Aorta (tissue), 5 donors: ENCODE measurements at regions not wholly inside any gene's neighbourhood (a gene's known extent, or its start where the extent isn't known, plus 50 kb on each side); places are given as distances from the start of the nearest gene placed in this dataset.

Source experiments
- ATAC-seq: fragments of 200-7000 bp; cut with Tn5 transposase; one replicate; pipeline ENCODE4 v1.9.1; 2022; ENCODE audit warnings: moderate library complexity; ENCODE audit not compliant: low FRiP score
- DNase-seq, 2 donors: peaks; one replicate each; pipeline ENCODE4 v3.0.0-alpha.2; 2020
- H3K27ac ChIP-seq, 2 donors: one replicate each; pipeline ENCODE4 v1.5.1; 2013; ENCODE audit warnings: low read length in 2 of 2, mild to moderate bottlenecking in 2 of 2, moderate library complexity in 2 of 2, control low read depth in 1 of 2, inconsistent platforms in 1 of 2, low read depth in 1 of 2
- H3K27me3 ChIP-seq, 2 donors: one replicate each; pipeline ENCODE4 v1.6.1; 2013; ENCODE audit warnings: control low read depth in 1 of 2, low read length in 1 of 2, mild to moderate bottlenecking in 1 of 2, moderate library complexity in 1 of 2; ENCODE audit not compliant: insufficient read depth in 2 of 2, control insufficient read depth in 1 of 2
- H3K36me3 ChIP-seq, 2 donors: one replicate each; pipeline ENCODE4 v1.6.1; 2013; ENCODE audit warnings: control low read depth in 1 of 2, low read length in 1 of 2, mild to moderate bottlenecking in 1 of 2; ENCODE audit not compliant: insufficient read depth in 2 of 2, control insufficient read depth in 1 of 2
- H3K4me1 ChIP-seq, 2 donors: one replicate each; pipeline ENCODE4 v1.6.1; 2013; ENCODE audit warnings: low read length in 2 of 2, control low read depth in 1 of 2, mild to moderate bottlenecking in 1 of 2, moderate library complexity in 1 of 2; ENCODE audit not compliant: insufficient read depth in 2 of 2, control insufficient read depth in 1 of 2
- H3K4me3 ChIP-seq, 2 donors: one replicate each; pipeline ENCODE4 v1.5.1; 2013; ENCODE audit warnings: low read length in 2 of 2, control low read depth in 1 of 2, mild to moderate bottlenecking in 1 of 2
- H3K9me3 ChIP-seq: one replicate; pipeline ENCODE4 v1.6.1; 2013; ENCODE audit warnings: mild to moderate bottlenecking, low read length; ENCODE audit not compliant: control insufficient read depth
- WGBS, 2 donors: extraction: QIAGEN DNeasy Blood & Tissue Kit; methylation state at CpG; one replicate each; pipeline ENCODE4 v1.1.7; 2013; 5-methylcytosine and 5-hydroxymethylcytosine counted together
- intact Hi-C, 2 donors: fragments of 100-400 bp; cut with DNase I; formaldehyde crosslinking; loops; one replicate each; pipeline versions ENCODE4 v1.14.2 to v1.15.0; 2022
- microRNA-seq, 2 donors: library from miRNA; unstranded; fragments of <30 nt; microRNA quantifications; one replicate each; pipeline ENCODE4 v1.2.0, GENCODE V29; 2020
- donor health status: healthy with polysubstance abuse.
- donor health status: Bipolar disorder and iron deficiency.
- donor health status: DM: no; HTN: no; CAD: no.
- donor health status: DM: no; HTN: no; CAD: no.
- donor health status: DM: yes; HTN: yes; CAD: no.

- H3K9me3 ChIP-seq, result no peaks in the 10 kb centered on the region
- ATAC-seq, result no peak
- 87 to 88% methylated on average over 3 of the region's 3 CpGs for WGBS, 2 donors
Measured at GRCh38 chr2:212596688-212597087, 58.1 kb upstream of the ERBB4 start.

GRCh38 chr2:212596276-212596675 is 57.7 kb upstream of the ERBB4 start:
- DNase-seq (no peak), ATAC-seq (no peak)
- H3K4me1 ChIP-seq, result no peaks in the 10 kb centered on the region
- no peak overlapping the region for H3K4me3 ChIP-seq
- no peaks in the 10 kb centered on the region for H3K36me3 ChIP-seq
- intact Hi-C loops, result no loop called here
- H3K9me3 ChIP-seq, result no peaks in the 10 kb centered on the region
- no peak overlapping the region for H3K27ac ChIP-seq
- 50 to 57% methylated on average over 3 of the region's 3 CpGs for WGBS, 2 donors
- no peaks in the 10 kb centered on the region for H3K27me3 ChIP-seq

More at GRCh38 chr2:212596688-212597087, 58.1 kb upstream of the ERBB4 start:
- intact Hi-C loops, result no loop called here
- Histone ChIP-seq H3K27me3 (no peaks in the 10 kb centered on the region), H3K36me3 (no peaks in the 10 kb centered on the region), H3K27ac (no peak overlapping the region), H3K4me3 (no peak overlapping the region), H3K4me1 (no peaks in the 10 kb centered on the region)
- no peak for DNase-seq

- Histone ChIP-seq H3K36me3 (no peaks in the 10 kb centered on the region), H3K9me3 (no peaks in the 10 kb centered on the region), H3K4me3 (no peak overlapping the region), H3K27ac (no peak overlapping the region), H3K4me1 (no peaks in the 10 kb centered on the region), H3K27me3 (peaks cover 0 to 2% of the 10 kb centered on the region in 2 donors)
- ATAC-seq (no peak), DNase-seq (no peak)
- intact Hi-C loops, result no loop called here
- 35 to 44% methylated on average over 3 of the region's 3 CpGs for WGBS, 2 donors
Measured at GRCh38 chr2:212595036-212595654, 56.5 kb upstream of the ERBB4 start.

- DNase-seq (no peak), ATAC-seq (no peak)
- intact Hi-C loops, result no loop called here
- H3K9me3 ChIP-seq, result no peaks in the 10 kb centered on the region
- no peak overlapping the region for H3K27ac ChIP-seq
- H3K36me3 ChIP-seq, result no peaks in the 10 kb centered on the region
- 81 to 89% methylated on average over 1 of the region's 1 CpG for WGBS, 2 donors
- no peak overlapping the region for H3K4me3 ChIP-seq
- H3K27me3 ChIP-seq, result peaks cover 0 to 2% of the 10 kb centered on the region in 2 donors
- no peaks in the 10 kb centered on the region for H3K4me1 ChIP-seq
Measured at GRCh38 chr2:212592695-212593094, 54.1 kb upstream of the ERBB4 start.

Small RNAs in the stretch of these regions (microRNA-seq; reads per million reads assigned to microRNA genes)
- gene MIR4776-1 (0 reads per million in 2 donors), gene MIR4776-2 (0 reads per million in 2 donors)
